Endothelial cell of umbilical vein (primary cell): ENCODE measurements at regions not wholly inside any gene's neighbourhood (a gene's known extent, or its start where the extent isn't known, plus 50 kb on each side); places are given as distances from the start of the nearest gene placed in this dataset.

Experiments
- BruUV-seq: library from RNA; stranded (reverse); fragments of 400-500 nt; replicated peaks from 2 replicates; lab custom pipeline; 2021; lab: Mats Ljungman, UMichigan
- CTCF ChIA-PET: fragments of 300-600, 350-600 bp; sonication (Branson Sonifier 250); formaldehyde crosslinking; loops from one replicate; lab custom pipeline; 2021; ENCODE audit warnings: antibody characterized with exemption, inconsistent platforms; lab: Charles Lee
- POLR2A ChIA-PET: fragments of 300-600, 350-600 bp; sonication (Branson Sonifier 250); formaldehyde crosslinking; loops from one replicate; lab custom pipeline; 2021; ENCODE audit warnings: antibody characterized with exemption, inconsistent platforms; lab: Charles Lee
- DNase-seq: peaks from one replicate; pipeline ENCODE4 v3.0.0-alpha.2; 2011; ENCODE audit warnings: low read depth, low spot score
- FAIRE-seq: peaks from 2 replicates; lab custom pipeline; 2011; peaks lifted over from hg19 to GRCh38; lab: Jason Lieb, UNC
- H2AFZ ChIP-seq: 2 replicates; pipeline ENCODE4 v1.6.0; 2012; ENCODE audit warnings: low read depth, low read length, control low read depth, inconsistent platforms
- H3K27ac ChIP-seq: 2 replicates; pipeline ENCODE4 v1.5.1; 2011; ENCODE audit warnings: low read depth, mild to moderate bottlenecking, control low read depth, low read length, moderate library complexity; ENCODE audit not compliant: insufficient read depth
- H3K27me3 ChIP-seq, 2 experiments: 2 replicates each; pipeline versions ENCODE4 v1.6.0 to v1.6.1; 2011; ENCODE audit warnings: low read length in 2 of 2, mixed read lengths in 1 of 2; ENCODE audit not compliant: control insufficient read depth in 2 of 2, insufficient read depth in 2 of 2
- H3K36me3 ChIP-seq, 2 experiments: 2 replicates in 1 of 2; 3 replicates in 1 of 2; pipeline ENCODE4 v1.5.1; 2011; ENCODE audit warnings: low read length in 2 of 2, mild to moderate bottlenecking in 1 of 2, moderate library complexity in 1 of 2; ENCODE audit not compliant: control insufficient read depth in 2 of 2, insufficient read depth in 2 of 2; ENCODE audit errors: extremely low read depth in 1 of 2
- H3K4me1 ChIP-seq: 3 replicates; pipeline ENCODE4 v1.5.1; 2011; ENCODE audit warnings: mild to moderate bottlenecking, low read length; ENCODE audit not compliant: control insufficient read depth, insufficient read depth; ENCODE audit errors: extremely low read depth
- H3K4me2 ChIP-seq: 2 replicates; pipeline ENCODE4 v1.6.1; 2011; ENCODE audit warnings: low read length, control low read depth, mixed read lengths; ENCODE audit not compliant: insufficient read depth
- H3K4me3 ChIP-seq, 3 experiments: fragments of 200-600 bp in 1 of 3; sonication (generic), shearing (Covaris generic) in 1 of 3; replicated peaks in 1 of 3; 2 replicates each; pipeline ENCODE4 v1.5.1; 2011 to 2016; ENCODE audit warnings: control low read depth in 3 of 3, low read length in 3 of 3, mild to moderate bottlenecking in 2 of 3, inconsistent platforms in 1 of 3, low read depth in 1 of 3, moderate library complexity in 1 of 3; ENCODE audit not compliant: insufficient read depth in 1 of 3
- H3K79me2 ChIP-seq: 2 replicates; pipeline ENCODE4 v1.6.0; 2012; ENCODE audit warnings: low read length, inconsistent platforms; ENCODE audit not compliant: control insufficient read depth, insufficient read depth
- H3K9ac ChIP-seq: replicated peaks from 2 replicates; pipeline ENCODE3; 2011; ENCODE audit warnings: low read length, control low read depth; ENCODE audit not compliant: insufficient read depth; ENCODE audit errors: extremely low read depth
- H3K9me1 ChIP-seq: replicated peaks from 3 replicates; pipeline ENCODE4 v1.6.0; 2011; ENCODE audit warnings: mild to moderate bottlenecking, low read length; ENCODE audit not compliant: control insufficient read depth, insufficient read depth; ENCODE audit errors: extremely low read depth
- H3K9me3 ChIP-seq: replicated peaks from 2 replicates; pipeline ENCODE4 v1.5.1; 2012; ENCODE audit warnings: low read length, inconsistent platforms; ENCODE audit not compliant: control insufficient read depth, insufficient read depth
- H4K20me1 ChIP-seq: replicated peaks from 2 replicates; pipeline ENCODE3; 2011; ENCODE audit warnings: mild to moderate bottlenecking, low read length; ENCODE audit not compliant: control insufficient read depth, insufficient read depth; ENCODE audit errors: extremely low read depth
- EZH2 ChIP-seq: IDR thresholded peaks from 2 replicates; pipeline ENCODE4 v1.6.1; 2012; ENCODE audit warnings: borderline replicate concordance, low read depth, mild to moderate bottlenecking, moderate library complexity, low read length, inconsistent platforms; ENCODE audit not compliant: severe bottlenecking
- FOS ChIP-seq: IDR thresholded peaks from 2 replicates; pipeline ENCODE4 v1.6.1; 2011; ENCODE audit warnings: mild to moderate bottlenecking, low read length, moderate library complexity, borderline replicate concordance; ENCODE audit not compliant: insufficient read depth
- GATA2 ChIP-seq: IDR thresholded peaks from 2 replicates; pipeline ENCODE4 v1.7.0; 2011; ENCODE audit warnings: low read depth, mild to moderate bottlenecking, moderate library complexity, mixed read lengths, low read length; ENCODE audit not compliant: insufficient read length, insufficient read depth
- JUN ChIP-seq: IDR thresholded peaks from 2 replicates; pipeline ENCODE4 v1.6.1; 2011; ENCODE audit warnings: borderline replicate concordance, low read depth; ENCODE audit not compliant: insufficient read length, insufficient read depth
- MYC ChIP-seq: IDR thresholded peaks from one replicate; pipeline ENCODE4 v1.6.1; 2011; ENCODE audit warnings: mild to moderate bottlenecking, low read depth, low read length
- POLR2A ChIP-seq: IDR thresholded peaks from 2 replicates; pipeline ENCODE4 v1.6.1; 2012; ENCODE audit warnings: low read depth, mild to moderate bottlenecking, control low read depth, low read length
- POLR2AphosphoS5 ChIP-seq: IDR thresholded peaks from 2 replicates; pipeline ENCODE4 v1.6.1; 2012; ENCODE audit warnings: low read depth, mild to moderate bottlenecking, control low read depth, low read length, moderate library complexity; ENCODE audit not compliant: insufficient read depth
- dilution Hi-C: fragments of 300-500 bp; cut with MboI; formaldehyde crosslinking; loops from one replicate; pipeline ENCODE4 v1.15.0; 2019; ENCODE audit warnings: low sequenced_read_pairs; ENCODE audit not compliant: extremely low pct_ligation_motif_present
- intact Hi-C: fragments of 100-400 bp; cut with micrococcal nuclease; formaldehyde crosslinking; loops from one replicate; pipeline ENCODE4 v1.10.0; 2022
- TF ChIP-seq, protein P1 (sequence below): IDR thresholded peaks from 2 replicates; pipeline ENCODE4 v1.6.1; 2011; ENCODE audit not compliant: insufficient read depth, insufficient read length
- TF ChIP-seq, protein P2 (sequence below), 2 donors: IDR thresholded peaks; 1 replicate in 1 of 2; 2 replicates in 1 of 2; pipeline ENCODE4 v1.5.1; 2011; ENCODE audit warnings: low read length in 2 of 2, mild to moderate bottlenecking in 2 of 2, moderate library complexity in 2 of 2, control low read depth in 1 of 2, inconsistent platforms in 1 of 2, low read depth in 1 of 2; ENCODE audit not compliant: insufficient read depth in 1 of 2; ENCODE audit errors: extremely low read depth in 1 of 2

DNA sequence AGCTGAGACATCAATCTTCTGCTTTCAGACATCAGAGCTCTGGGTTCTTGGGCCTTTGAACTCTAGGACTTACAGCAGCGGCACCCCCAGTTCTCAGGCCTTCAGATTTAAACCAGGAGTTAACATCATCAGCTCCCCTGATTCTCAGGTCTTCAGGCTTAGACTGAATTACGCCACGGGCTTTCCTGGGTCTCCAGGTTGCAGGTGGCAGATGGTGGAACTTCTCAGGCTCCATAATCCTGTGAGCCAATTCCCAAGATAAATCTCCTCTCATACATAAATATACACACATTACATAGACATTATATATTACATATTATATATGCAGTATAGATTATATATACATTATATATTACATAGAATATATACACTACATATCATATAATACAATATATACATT lies 408.9 kb upstream of the AUTS2 start:
- BruUV-seq = no TSS peak
- H4K20me1 ChIP-seq = no peaks in the 10 kb centered on the region
- H2AFZ ChIP-seq = no peak overlapping the region
- H3K4me3 ChIP-seq = no peak overlapping the region
- H3K4me2 ChIP-seq = no peak overlapping the region
- H3K9me1 ChIP-seq = no peaks in the 10 kb centered on the region
- FAIRE-seq = no peak
- no peak overlapping the region for H3K27ac ChIP-seq
- no peaks in the 10 kb centered on the region for H3K36me3 ChIP-seq
- TF ChIP-seq EZH2 (no peak), MYC (no peak), POLR2AphosphoS5 (no peak), GATA2 (no peak), FOS (no peak), POLR2A (no peak), JUN (no peak)
- TF ChIP-seq, protein P1, sequence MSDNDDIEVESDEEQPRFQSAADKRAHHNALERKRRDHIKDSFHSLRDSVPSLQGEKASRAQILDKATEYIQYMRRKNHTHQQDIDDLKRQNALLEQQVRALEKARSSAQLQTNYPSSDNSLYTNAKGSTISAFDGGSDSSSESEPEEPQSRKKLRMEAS = no peak
- TF ChIP-seq, protein P2, sequence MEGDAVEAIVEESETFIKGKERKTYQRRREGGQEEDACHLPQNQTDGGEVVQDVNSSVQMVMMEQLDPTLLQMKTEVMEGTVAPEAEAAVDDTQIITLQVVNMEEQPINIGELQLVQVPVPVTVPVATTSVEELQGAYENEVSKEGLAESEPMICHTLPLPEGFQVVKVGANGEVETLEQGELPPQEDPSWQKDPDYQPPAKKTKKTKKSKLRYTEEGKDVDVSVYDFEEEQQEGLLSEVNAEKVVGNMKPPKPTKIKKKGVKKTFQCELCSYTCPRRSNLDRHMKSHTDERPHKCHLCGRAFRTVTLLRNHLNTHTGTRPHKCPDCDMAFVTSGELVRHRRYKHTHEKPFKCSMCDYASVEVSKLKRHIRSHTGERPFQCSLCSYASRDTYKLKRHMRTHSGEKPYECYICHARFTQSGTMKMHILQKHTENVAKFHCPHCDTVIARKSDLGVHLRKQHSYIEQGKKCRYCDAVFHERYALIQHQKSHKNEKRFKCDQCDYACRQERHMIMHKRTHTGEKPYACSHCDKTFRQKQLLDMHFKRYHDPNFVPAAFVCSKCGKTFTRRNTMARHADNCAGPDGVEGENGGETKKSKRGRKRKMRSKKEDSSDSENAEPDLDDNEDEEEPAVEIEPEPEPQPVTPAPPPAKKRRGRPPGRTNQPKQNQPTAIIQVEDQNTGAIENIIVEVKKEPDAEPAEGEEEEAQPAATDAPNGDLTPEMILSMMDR (IDR thresholded peaks at IDR 0.05; ENCODE audit: extremely low read depth in 1 of 2, insufficient read depth in 1 of 2, low read depth in 1 of 2, low read length in 2 of 2) = no peak
- H3K9ac ChIP-seq = no peak overlapping the region
- dilution Hi-C loops (no loop called here), intact Hi-C loops (no loop called here)
- CTCF ChIA-PET = no interaction called here
- H3K4me1 ChIP-seq = no peaks in the 10 kb centered on the region
- no peaks in the 10 kb centered on the region for H3K9me3 ChIP-seq
- H3K27me3 ChIP-seq = no peaks in the 10 kb centered on the region
- H3K79me2 ChIP-seq = no peaks in the 10 kb centered on the region
- POLR2A ChIA-PET = no interaction called here
- DNase-seq = no peak
